Common myeloid progenitor, CD34-positive (primary cell): ENCODE measurements at regions not wholly inside any gene's neighbourhood (a gene's known extent, or its start where the extent isn't known, plus 50 kb on each side); places are given as distances from the start of the nearest gene placed in this dataset.

Source experiments
- CTCF ChIA-PET: fragments of 350-600 bp; sonication (Branson Sonifier 250); formaldehyde crosslinking; loops from one replicate; lab custom pipeline; 2021; ENCODE audit warnings: antibody characterized with exemption; lab: Charles Lee
- POLR2A ChIA-PET: fragments of 350-600 bp; sonication (Branson Sonifier 250); formaldehyde crosslinking; loops from one replicate; lab custom pipeline; 2021; ENCODE audit warnings: antibody characterized with exemption; lab: Charles Lee
- DNase-seq, 3 donors: peaks; one replicate each; pipeline versions ENCODE4 v3.0.0 to v3.0.0-alpha.2; 2013
- H3K27ac ChIP-seq, 2 experiments: 1 replicate in 1 of 2; 2 replicates in 1 of 2; pipeline ENCODE4 v1.7.0; 2013; ENCODE audit warnings: inconsistent platforms in 2 of 2, low read length in 2 of 2, mild to moderate bottlenecking in 2 of 2, low read depth in 1 of 2, moderate library complexity in 1 of 2; ENCODE audit not compliant: severe bottlenecking in 2 of 2, insufficient read depth in 1 of 2, poor library complexity in 1 of 2
- H3K27me3 ChIP-seq, 5 experiments: replicated peaks in 2 of 5; 1 replicate in 3 of 5; 2 replicates in 2 of 5; pipeline versions ENCODE4 v1.6.1 to v1.7.0; 2013; ENCODE audit warnings: low read length in 4 of 5, mild to moderate bottlenecking in 2 of 5, moderate library complexity in 2 of 5, inconsistent platforms in 1 of 5; ENCODE audit not compliant: insufficient read depth in 5 of 5, control insufficient read depth in 4 of 5
- H3K36me3 ChIP-seq, 4 experiments: 1 replicate in 2 of 4; 2 replicates in 2 of 4; pipeline versions ENCODE4 v1.6.1 to v1.7.0; 2013; ENCODE audit warnings: low read length in 3 of 4, control low read depth in 1 of 4, mild to moderate bottlenecking in 1 of 4; ENCODE audit not compliant: control insufficient read depth in 4 of 4, insufficient read depth in 4 of 4
- H3K4me1 ChIP-seq, 4 experiments: 1 replicate in 3 of 4; 2 replicates in 1 of 4; pipeline versions ENCODE4 v1.6.1 to v1.7.1; 2013; ENCODE audit warnings: low read length in 3 of 4, mild to moderate bottlenecking in 3 of 4, control low read depth in 1 of 4, inconsistent platforms in 1 of 4, moderate library complexity in 1 of 4; ENCODE audit not compliant: control insufficient read depth in 4 of 4, insufficient read depth in 4 of 4; ENCODE audit errors: control extremely low read depth in 1 of 4
- H3K4me3 ChIP-seq, 7 experiments: 1 replicate in 4 of 7; 2 replicates in 3 of 7; pipeline versions ENCODE4 v1.5.1 to v1.7.0; 2013; ENCODE audit warnings: mild to moderate bottlenecking in 7 of 7, low read length in 6 of 7, moderate library complexity in 6 of 7, inconsistent platforms in 2 of 7, low read depth in 2 of 7, control low read depth in 1 of 7; ENCODE audit not compliant: insufficient read depth in 4 of 7, control insufficient read depth in 1 of 7; ENCODE audit errors: extremely low read depth in 1 of 7
- H3K9me3 ChIP-seq, 5 experiments: 1 replicate in 4 of 5; 2 replicates in 1 of 5; pipeline versions ENCODE4 v1.6.1 to v1.7.1; 2013; ENCODE audit warnings: low read length in 4 of 5, mild to moderate bottlenecking in 2 of 5, inconsistent platforms in 1 of 5, low read depth in 1 of 5, moderate library complexity in 1 of 5; ENCODE audit not compliant: control insufficient read depth in 4 of 5, insufficient read depth in 2 of 5; ENCODE audit errors: control extremely low read depth in 1 of 5
- WGBS: methylation state at CpG from one replicate; pipeline ENCODE4 v1.1.5; 2013; ENCODE audit not compliant: insufficient coverage; 5-methylcytosine and 5-hydroxymethylcytosine counted together

DNA sequence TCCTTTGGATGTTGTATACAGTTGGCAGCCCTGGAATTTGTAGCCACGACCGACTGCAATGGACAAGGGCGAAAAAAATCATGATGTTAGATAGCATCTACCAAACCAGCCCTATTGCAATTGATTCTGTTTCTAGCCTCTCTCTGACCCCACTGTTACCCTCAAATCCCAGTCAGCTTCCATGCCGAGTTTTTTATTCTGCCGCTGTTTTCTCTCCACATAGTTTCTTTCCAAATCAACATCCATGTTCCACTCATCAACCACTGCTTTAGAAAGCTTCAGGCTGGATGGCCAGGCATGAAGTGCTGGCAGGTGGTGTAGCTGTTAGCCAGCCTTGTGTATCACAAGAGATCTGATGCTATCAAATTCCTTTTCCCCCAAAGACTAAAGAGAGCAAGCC is 272.8 kb downstream of the FIGN start:
- no peak overlapping the region for H3K4me3 ChIP-seq
- 100% methylated on average over 5 of the region's 5 CpGs for WGBS
- DNase-seq, result no peak
- CTCF ChIA-PET, result no interaction called here
- H3K27me3 ChIP-seq, result peaks cover 0 to 1% (median 0%) of the 10 kb centered on the region in 5 experiments
- H3K9me3 ChIP-seq, result no peaks in the 10 kb centered on the region
- no peak overlapping the region for H3K27ac ChIP-seq
- no peaks in the 10 kb centered on the region for H3K36me3 ChIP-seq
- POLR2A ChIA-PET, result no interaction called here
- H3K4me1 ChIP-seq, result no peaks in the 10 kb centered on the region

DNA sequence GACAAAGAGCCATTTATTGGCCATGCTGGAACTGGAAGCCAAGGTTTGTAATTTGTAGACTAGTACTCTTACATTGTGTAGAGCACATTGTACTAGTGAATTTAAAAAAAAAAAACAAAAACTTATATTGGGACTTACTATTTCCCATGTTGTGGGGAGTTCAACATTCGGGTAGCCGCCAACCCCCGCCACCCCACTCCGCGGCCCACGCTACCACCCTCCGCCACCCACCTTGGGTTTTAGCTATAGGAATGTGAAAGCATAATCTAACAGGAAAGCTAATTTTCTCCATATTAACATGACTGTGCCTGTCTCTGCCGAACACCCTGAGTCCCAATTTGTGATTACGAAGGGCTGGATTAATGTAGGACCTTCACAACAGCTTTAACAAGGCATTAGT is 275.8 kb downstream of the FIGN start:
- no peak for DNase-seq
- Histone ChIP-seq H3K4me3 (no peak overlapping the region), H3K9me3 (no peaks in the 10 kb centered on the region), H3K4me1 (no peaks in the 10 kb centered on the region), H3K36me3 (no peaks in the 10 kb centered on the region), H3K27ac (no peak overlapping the region), H3K27me3 (no peaks in the 10 kb centered on the region)
- 100% methylated on average over 3 of the region's 9 CpGs for WGBS
- POLR2A ChIA-PET, result no interaction called here
- CTCF ChIA-PET, result no interaction called here

- ChIA-PET POLR2A (no interaction called here), CTCF (no interaction called here)
- H3K4me1 ChIP-seq, result no peaks in the 10 kb centered on the region
- H3K9me3 ChIP-seq, result no peaks in the 10 kb centered on the region
- no peaks in the 10 kb centered on the region for H3K27me3 ChIP-seq
- no peak overlapping the region for H3K27ac ChIP-seq
- WGBS, result 100% methylated on average over 2 of the region's 3 CpGs
- no peak for DNase-seq
- H3K36me3 ChIP-seq, result no peaks in the 10 kb centered on the region
- no peak overlapping the region for H3K4me3 ChIP-seq
These were observed 278.7 kb downstream of the FIGN start for GRCh38 chr2:163456953-163457743.

DNA sequence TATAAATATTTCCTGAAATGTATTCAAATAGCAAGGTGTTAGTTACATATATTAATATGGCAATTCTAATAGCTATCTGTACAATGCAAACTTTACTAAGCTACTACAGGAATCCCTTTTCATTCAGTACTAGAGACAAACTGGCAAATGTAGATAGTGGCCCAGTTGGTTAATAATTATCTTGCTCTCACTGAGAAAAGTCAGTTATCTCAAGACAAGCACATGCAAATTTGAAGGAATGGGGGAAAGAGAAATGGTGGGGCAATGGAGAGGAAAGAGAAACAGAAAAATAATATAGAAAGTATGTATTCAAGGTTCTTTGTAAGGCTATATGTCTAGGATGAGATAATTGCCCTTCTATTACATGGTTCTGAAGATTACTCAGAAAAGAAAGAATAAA is 280.0 kb downstream of the FIGN start:
- H3K4me1 ChIP-seq, result no peaks in the 10 kb centered on the region
- DNase-seq, result no peak
- no peaks in the 10 kb centered on the region for H3K9me3 ChIP-seq
- H3K36me3 ChIP-seq, result no peaks in the 10 kb centered on the region
- H3K27ac ChIP-seq, result no peak overlapping the region
- ChIA-PET POLR2A (no interaction called here), CTCF (no interaction called here)
- H3K27me3 ChIP-seq, result no peaks in the 10 kb centered on the region
- H3K4me3 ChIP-seq, result no peak overlapping the region

- no peak for DNase-seq
- Histone ChIP-seq H3K27ac (no peak overlapping the region), H3K27me3 (no peaks in the 10 kb centered on the region), H3K36me3 (no peaks in the 10 kb centered on the region), H3K4me1 (no peaks in the 10 kb centered on the region), H3K4me3 (no peak overlapping the region), H3K9me3 (no peaks in the 10 kb centered on the region)
- POLR2A ChIA-PET, result no interaction called here
- no CpG with 5 or more reads among the region's 2 CpGs for WGBS
- CTCF ChIA-PET, result no interaction called here
These were observed 281.9 kb downstream of the FIGN start for GRCh38 chr2:163453920-163454319.

DNA sequence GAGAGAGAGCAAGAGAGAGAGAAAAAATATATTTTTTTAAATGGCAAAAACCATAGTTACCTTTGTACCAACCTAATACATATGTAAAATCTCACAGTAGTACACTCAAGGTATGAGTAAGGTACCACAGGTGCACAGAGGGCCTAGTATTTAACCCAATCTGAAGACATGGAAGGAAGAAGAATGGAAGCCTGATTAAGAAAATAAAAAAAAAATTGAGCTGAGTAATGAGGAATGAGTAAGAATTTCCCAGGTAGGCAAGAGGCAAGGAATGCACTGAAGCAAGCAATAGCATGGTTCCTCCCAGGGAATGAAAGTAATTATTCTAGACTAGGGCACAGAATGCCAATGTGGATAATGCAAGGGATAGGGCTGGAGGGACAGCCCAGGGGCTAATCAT is 294.2 kb downstream of the FIGN start:
- no peaks in the 10 kb centered on the region for H3K9me3 ChIP-seq
- H3K36me3 ChIP-seq, result no peaks in the 10 kb centered on the region
- DNase-seq, result no peak
- ChIA-PET CTCF (no interaction called here), POLR2A (no interaction called here)
- H3K27me3 ChIP-seq, result no peaks in the 10 kb centered on the region
- H3K4me1 ChIP-seq, result no peaks in the 10 kb centered on the region
- H3K4me3 ChIP-seq, result no peak overlapping the region
- no peak overlapping the region for H3K27ac ChIP-seq

DNA sequence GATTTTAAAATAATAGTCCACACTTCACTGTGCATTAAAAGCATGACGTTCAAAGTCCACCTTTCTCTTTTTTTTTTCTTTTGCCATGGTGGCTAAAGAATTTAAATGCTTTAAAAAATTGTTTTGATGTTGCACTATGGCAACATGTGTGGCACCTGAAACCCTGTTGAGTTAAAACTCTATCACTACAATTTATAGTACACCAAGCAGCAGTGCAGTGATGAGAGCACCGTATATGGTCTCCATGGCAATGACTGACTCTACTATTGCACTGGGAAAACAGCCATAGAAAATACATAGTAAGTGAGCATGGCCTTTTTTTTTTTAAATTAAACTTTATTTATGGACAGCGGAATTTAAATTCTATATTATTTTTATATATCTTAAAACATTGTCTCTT is 298.8 kb downstream of the FIGN start:
- Histone ChIP-seq H3K4me1 (no peaks in the 10 kb centered on the region), H3K4me3 (no peak overlapping the region), H3K27me3 (no peaks in the 10 kb centered on the region), H3K9me3 (no peaks in the 10 kb centered on the region), H3K36me3 (no peaks in the 10 kb centered on the region), H3K27ac (no peak overlapping the region)
- DNase-seq, result no peak
- ChIA-PET CTCF (no interaction called here), POLR2A (interaction anchor here (0.7 kb wide), 1 partner anchor 501 kb away, joined by 3 read pairs; no protein-coding TSS in a partner anchor)
- no CpG with 5 or more reads among the region's 3 CpGs for WGBS
